Hypothalamus (tissue), 51 donors: ENCODE measurements at regions not wholly inside any gene's neighbourhood (a gene's known extent, or its start where the extent isn't known, plus 50 kb on each side); places are given as distances from the start of the nearest gene placed in this dataset.
"Not testable (repeated sequence)": the region's sequence is repeated elsewhere in the genome, so short reads cannot be mapped to it uniquely, and the experiment has no call there.

Experiments used
- DNase-seq, 51 donors: peaks; one replicate each; lab custom pipeline; 2025; lab: John Stamatoyannopoulos, UW

DNA sequence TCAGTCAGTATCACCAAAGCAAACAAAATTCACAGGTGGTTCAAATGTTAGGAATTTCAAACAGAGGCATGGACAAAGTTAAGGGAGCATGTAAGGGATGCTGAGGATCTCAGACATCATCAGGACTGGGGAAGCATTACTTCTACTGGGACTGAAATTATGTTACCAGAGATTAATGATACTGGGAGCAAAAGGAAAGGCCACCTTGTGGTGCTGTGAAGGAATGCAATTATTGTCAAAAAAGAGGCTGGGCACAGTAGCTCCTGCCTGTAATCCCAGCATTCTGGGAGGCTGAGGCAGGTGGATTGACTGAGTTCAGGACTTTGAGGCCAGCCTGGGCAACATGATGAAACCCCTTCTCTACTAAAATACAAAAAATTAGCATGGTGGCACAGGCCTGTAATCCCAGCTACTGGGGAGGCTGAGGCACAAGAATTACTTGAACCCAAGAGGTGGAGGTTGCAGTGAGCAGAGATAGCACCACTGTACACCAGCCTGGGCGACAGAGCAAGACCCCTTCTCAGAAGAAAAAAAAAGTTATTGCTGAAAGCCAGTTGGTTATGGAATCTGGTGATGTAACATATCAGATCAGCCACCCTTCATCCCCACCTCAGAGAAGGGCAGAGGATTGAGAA, 954.3 kb downstream of the PCDH7 start:
- no peak for DNase-seq

DNA sequence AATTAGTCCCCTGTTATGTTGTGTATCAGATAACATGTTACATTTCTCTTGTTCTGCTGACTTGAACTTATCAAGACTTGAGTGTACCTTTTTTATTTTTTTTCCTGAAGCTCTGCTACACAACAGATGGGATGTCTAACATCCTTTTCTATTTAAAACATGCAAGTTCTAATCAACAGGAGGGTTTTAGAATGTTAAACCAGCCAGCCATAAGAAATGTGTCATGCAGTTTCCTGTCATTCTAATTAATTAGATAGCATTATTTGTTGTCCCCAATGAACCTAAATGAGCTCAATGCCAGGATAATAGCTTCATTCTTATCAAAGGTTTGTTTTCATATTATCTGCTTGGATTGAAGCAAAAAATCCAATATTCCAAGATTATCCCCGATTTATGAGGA, 958.2 kb downstream of the PCDH7 start:
- no peak for DNase-seq

DNA sequence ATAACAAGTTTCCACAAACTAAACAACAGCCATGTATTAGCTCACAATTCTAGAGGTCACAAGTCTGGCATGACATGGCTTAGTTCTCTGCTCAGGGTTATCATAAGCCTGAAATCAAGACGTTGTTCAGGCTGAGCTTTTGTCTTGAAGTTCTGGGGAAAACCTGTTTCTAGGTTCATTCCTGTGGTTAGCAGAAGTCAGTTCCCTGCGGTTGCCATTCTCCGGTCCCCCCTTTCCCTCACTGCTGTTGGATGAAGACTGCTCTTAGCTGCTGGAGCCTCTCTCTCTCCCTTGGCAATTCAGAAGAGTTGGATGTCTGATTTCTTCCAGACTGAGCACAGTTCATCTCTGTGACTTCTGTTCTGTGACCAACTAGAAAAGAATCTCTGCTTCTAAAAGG, 962.6 kb downstream of the PCDH7 start:
- no peak for DNase-seq

GRCh38 chr4:31687717-31688342, 967.7 kb downstream of the PCDH7 start:
- no peak for DNase-seq

- no peak for DNase-seq
Observed at GRCh38 chr4:31692399-31692940, 972.3 kb downstream of the PCDH7 start.

DNA sequence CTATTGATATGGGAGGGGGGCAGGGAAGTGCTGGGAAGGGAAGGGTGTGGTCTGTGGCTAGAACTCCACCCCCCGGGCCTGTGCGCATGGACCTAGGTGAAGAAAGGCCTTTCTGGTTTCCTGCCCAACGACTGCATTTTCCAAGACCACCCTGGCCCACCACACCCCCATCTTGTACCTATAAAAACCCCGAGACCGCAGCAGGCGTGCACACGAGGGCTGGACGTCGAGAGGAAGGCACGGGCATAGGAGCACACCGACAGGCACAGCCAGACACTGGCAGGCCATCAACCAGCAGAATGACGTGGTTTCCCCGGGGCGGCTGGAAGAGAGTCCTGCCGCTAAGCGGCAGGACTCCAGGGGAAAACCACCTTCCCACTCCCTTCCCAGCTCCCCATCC, 981.1 kb downstream of the PCDH7 start:
- DNase-seq: no peak

- DNase-seq: no peak
Observed at GRCh38 chr4:31702326-31702725, 982.2 kb downstream of the PCDH7 start.

GRCh38 chr4:31714238-31714637, 994.1 kb downstream of the PCDH7 start:
- DNase-seq: no peak

GRCh38 chr4:31715302-31715701, 995.1 kb downstream of the PCDH7 start:
- DNase-seq: no peak

DNA sequence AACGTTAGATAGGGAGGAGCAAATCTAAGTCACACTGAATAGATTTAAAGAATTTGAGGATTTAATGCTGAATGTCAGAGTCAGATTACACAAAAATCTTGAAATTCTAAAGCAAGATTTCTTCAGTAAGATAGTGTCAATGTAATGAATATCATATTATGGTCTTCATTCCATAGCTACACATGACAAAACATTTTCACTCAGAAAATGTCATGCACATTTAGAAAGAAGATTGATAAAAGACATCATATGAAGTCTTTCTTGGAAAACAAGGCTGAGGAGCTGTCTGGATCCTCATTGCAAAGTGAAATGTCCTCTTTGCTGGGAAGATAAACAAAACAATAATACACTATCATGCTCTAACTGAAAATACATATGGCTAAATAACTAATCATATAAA, 1006.9 kb downstream of the PCDH7 start:
- DNase-seq: no peak

GRCh38 chr4:31735004-31735403, 1014.8 kb downstream of the PCDH7 start:
- DNase-seq: no peak

GRCh38 chr4:31737419-31737818, 1017.2 kb downstream of the PCDH7 start:
- no peak for DNase-seq

DNA sequence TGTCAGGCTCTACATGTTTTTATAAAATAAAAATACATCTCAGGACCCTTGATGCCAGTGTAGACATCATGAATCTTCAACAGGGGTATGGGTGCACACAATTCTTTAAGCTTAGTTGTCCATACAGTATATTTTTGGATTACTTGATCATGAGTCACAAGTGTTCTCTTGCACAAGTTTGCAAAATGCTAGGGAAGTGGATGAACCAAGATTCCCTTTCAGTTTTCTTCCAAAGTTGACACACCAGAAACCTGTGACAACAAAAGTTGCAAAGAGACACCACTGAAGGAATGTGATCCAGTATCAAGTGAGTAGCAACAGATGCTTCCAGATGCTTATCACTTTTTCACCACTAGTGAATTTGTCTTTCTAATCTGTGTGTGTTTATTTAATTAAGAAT, 1021.2 kb downstream of the PCDH7 start:
- DNase-seq: no peak

DNA sequence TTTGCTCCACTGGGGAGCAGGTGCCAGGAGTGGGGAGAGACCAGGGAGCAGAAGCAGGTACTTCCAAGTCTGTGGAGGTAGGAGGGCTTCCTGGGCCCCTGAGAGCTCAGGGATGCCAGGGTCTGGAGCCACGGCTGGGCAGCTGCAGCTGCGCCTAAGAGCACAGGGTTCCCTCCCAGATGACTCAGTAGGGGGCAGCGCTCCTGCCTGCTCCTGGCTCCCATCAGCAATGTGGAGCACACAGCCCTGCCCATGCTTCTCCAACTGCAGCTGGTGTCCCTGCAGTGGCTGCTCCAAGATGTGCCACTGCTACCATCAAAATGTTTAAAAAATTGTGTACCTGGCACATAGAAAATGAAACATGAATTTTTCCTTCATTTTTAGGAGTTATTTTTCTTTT, 1028.2 kb downstream of the PCDH7 start:
- no peak for DNase-seq

DNA sequence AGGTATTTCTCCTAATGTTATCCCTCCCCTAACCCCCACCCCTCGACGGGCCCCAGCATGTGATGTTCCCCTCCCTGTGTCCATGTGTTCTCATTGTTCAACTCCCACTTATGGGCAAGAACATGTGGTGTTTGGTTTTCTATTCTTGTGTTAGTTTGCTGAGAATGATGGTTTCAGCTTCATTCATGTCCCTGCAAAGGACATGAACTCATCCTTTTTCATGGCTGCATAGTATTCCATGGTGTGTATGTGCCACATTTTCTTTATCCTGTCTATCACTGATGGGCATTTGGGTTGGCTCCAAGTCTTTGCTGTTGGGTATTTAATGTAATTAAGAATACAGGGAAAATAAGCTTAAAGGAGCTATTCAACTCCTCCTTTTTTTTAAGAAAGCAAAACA, 1030.4 kb downstream of the PCDH7 start:
- not testable (repeated sequence) for DNase-seq

DNA sequence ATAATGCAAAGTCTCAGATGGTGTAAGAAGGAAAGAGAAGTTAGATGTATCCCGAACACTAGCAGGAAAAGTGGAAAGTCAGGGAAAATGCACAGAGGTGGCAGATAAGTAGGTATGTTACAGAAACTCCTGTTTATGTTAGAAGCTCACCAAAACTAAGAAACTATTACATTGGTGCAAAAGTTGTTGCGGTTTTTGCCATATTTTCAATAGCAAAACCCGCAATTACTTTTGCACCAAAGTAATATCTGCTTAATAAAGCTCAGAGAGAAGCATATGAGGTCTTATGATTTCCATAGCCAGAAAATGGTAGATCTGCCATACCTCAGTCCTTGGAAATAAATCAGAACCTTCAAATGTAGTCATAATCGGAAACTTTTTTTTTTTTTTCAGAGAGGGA, 1035.6 kb downstream of the PCDH7 start:
- DNase-seq: no peak

DNA sequence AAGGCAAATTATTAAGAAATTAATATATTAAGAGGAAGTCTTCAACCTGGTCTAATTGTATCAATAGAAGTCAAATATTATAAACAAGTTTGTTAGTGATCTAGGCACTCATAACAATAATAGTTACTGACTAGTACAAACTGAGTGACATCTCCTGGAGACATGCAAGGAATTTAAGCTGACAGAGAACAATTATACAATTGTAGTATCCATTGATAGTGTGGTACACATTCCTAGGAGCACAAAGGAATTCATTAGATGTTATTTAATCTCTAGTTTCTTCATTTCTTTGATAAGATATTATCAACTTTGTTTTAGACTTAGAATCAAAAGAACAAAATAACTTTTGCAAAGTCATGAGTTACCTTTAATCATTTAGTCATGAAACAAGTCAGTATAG, 1048.6 kb downstream of the PCDH7 start:
- DNase-seq: no peak

- no peak for DNase-seq
Observed at GRCh38 chr4:31783311-31783710, 1063.1 kb downstream of the PCDH7 start.

DNA sequence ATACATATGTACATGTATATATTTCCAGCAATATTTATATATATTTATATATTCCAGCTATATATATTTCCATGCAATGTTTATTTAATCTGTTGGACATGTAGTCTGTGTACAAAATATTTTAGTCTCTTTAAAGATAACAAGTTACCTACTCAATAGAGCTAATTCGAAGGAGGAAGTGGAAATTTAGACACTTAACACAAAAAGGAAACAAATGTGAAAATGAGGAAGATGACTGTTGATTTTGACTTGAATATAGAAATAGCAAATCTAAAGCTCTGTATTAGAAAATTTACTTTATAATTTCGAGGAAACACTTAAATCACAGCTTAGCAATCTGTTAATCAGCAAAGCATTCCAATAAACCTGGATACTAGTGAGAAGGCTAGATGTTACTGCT, 1064.4 kb downstream of the PCDH7 start:
- DNase-seq: no peak

- no peak for DNase-seq
Observed at GRCh38 chr4:31787701-31788100, 1067.5 kb downstream of the PCDH7 start.

DNA sequence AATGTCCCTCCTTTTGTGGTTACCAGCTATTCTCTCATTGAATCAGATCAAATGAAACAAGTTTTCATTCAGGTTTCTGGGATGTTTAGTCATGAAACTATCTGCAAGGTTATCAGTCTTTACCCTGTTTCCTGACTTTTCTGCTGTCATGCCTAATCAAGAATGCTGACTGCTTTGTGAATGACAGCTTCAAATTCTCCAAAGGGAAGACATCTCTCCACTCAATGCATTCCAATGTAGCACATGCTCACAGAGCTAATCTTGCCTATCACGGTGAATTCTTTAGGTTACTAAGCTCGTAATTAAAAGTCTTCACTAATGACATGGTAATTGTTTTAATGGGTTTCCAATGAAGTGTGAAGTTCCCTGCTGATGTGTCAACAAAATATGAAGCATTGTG, 1068.5 kb downstream of the PCDH7 start:
- no peak for DNase-seq

DNA sequence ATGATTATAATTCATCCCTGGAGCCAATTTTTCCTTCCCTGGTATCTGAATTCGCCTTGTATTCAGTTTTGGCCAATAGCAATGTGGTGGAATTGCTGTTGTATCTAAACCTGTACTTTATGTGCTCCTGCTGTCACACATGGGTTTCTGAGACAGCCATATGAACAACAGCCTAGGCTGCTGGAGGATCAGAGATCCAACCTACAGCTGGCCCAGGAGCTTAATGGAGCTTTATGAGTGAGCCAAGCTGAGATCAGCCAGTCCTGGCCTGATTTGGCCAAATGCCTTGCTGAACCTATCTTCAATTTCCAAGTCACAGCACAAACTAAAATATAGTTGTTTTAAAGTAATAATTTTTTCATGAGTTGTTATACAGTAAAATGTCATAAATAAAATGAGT, 1071.5 kb downstream of the PCDH7 start:
- DNase-seq: no peak

- DNase-seq: no peak
Observed at GRCh38 chr4:31793907-31794306, 1073.7 kb downstream of the PCDH7 start.
